ENCODE measurements at regions not wholly inside any gene's neighbourhood (a gene's known extent, or its start where the extent isn't known, plus 50 kb on each side); places are given as distances from the start of the nearest gene placed in this dataset.

- DNase-seq (ENCODE audit: low read depth, low spot score) (no peak), ATAC-seq (no peak)
- ChIA-PET CTCF (no interaction called here), POLR2A (no interaction called here)
- TF ChIP-seq TCF7L2 (IDR thresholded peaks at IDR 0.05; ENCODE audit: low read depth, low read length) (no peak), SIN3A (IDR thresholded peaks at IDR 0.05; ENCODE audit: borderline replicate concordance, insufficient read depth, low read depth, low read length) (no peak), POLR2AphosphoS5 (IDR thresholded peaks at IDR 0.05; ENCODE audit: low read depth, low read length) (no peak)
- TF ChIP-seq, protein P1, sequence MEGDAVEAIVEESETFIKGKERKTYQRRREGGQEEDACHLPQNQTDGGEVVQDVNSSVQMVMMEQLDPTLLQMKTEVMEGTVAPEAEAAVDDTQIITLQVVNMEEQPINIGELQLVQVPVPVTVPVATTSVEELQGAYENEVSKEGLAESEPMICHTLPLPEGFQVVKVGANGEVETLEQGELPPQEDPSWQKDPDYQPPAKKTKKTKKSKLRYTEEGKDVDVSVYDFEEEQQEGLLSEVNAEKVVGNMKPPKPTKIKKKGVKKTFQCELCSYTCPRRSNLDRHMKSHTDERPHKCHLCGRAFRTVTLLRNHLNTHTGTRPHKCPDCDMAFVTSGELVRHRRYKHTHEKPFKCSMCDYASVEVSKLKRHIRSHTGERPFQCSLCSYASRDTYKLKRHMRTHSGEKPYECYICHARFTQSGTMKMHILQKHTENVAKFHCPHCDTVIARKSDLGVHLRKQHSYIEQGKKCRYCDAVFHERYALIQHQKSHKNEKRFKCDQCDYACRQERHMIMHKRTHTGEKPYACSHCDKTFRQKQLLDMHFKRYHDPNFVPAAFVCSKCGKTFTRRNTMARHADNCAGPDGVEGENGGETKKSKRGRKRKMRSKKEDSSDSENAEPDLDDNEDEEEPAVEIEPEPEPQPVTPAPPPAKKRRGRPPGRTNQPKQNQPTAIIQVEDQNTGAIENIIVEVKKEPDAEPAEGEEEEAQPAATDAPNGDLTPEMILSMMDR (IDR thresholded peaks at IDR 0.05) = no peak
- TF ChIP-seq, protein P2, sequence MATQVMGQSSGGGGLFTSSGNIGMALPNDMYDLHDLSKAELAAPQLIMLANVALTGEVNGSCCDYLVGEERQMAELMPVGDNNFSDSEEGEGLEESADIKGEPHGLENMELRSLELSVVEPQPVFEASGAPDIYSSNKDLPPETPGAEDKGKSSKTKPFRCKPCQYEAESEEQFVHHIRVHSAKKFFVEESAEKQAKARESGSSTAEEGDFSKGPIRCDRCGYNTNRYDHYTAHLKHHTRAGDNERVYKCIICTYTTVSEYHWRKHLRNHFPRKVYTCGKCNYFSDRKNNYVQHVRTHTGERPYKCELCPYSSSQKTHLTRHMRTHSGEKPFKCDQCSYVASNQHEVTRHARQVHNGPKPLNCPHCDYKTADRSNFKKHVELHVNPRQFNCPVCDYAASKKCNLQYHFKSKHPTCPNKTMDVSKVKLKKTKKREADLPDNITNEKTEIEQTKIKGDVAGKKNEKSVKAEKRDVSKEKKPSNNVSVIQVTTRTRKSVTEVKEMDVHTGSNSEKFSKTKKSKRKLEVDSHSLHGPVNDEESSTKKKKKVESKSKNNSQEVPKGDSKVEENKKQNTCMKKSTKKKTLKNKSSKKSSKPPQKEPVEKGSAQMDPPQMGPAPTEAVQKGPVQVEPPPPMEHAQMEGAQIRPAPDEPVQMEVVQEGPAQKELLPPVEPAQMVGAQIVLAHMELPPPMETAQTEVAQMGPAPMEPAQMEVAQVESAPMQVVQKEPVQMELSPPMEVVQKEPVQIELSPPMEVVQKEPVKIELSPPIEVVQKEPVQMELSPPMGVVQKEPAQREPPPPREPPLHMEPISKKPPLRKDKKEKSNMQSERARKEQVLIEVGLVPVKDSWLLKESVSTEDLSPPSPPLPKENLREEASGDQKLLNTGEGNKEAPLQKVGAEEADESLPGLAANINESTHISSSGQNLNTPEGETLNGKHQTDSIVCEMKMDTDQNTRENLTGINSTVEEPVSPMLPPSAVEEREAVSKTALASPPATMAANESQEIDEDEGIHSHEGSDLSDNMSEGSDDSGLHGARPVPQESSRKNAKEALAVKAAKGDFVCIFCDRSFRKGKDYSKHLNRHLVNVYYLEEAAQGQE (IDR thresholded peaks at IDR 0.05; ENCODE audit: insufficient read depth in 1 of 2, low read depth in 2 of 2, low read length in 1 of 2) = no peak
- Histone ChIP-seq H3K9me3 (ENCODE audit: control insufficient read depth, insufficient read depth, low read depth, low read length) (no peaks in the 10 kb centered on the region), H3K36me3 (ENCODE audit: control insufficient read depth, insufficient read depth, low read length) (no peaks in the 10 kb centered on the region), H3K27me3 (ENCODE audit: control insufficient read depth, insufficient read depth, low read length) (no peaks in the 10 kb centered on the region), H3K27ac (ENCODE audit: low read length) (no peak overlapping the region), H3K4me1 (ENCODE audit: control insufficient read depth, insufficient read depth, low read length) (no peaks in the 10 kb centered on the region), H3K4me3 (ENCODE audit: low read depth in 2 of 2, low read length in 2 of 2) (no peak overlapping the region)
- BruUV-seq (replicated peaks) = no TSS peak
- intact Hi-C loops (cut with micrococcal nuclease; ENCODE audit: unreplicated experiment) (no loop called here), in situ Hi-C loops (cut with HindIII; ENCODE audit: low pct_unique_long_range_greater_than_20kb, low sequenced_read_pairs) (no loop called here)
These were observed 271.9 kb upstream of the MARCKS start for GRCh38 chr6:113585246-113585645.

DNA sequence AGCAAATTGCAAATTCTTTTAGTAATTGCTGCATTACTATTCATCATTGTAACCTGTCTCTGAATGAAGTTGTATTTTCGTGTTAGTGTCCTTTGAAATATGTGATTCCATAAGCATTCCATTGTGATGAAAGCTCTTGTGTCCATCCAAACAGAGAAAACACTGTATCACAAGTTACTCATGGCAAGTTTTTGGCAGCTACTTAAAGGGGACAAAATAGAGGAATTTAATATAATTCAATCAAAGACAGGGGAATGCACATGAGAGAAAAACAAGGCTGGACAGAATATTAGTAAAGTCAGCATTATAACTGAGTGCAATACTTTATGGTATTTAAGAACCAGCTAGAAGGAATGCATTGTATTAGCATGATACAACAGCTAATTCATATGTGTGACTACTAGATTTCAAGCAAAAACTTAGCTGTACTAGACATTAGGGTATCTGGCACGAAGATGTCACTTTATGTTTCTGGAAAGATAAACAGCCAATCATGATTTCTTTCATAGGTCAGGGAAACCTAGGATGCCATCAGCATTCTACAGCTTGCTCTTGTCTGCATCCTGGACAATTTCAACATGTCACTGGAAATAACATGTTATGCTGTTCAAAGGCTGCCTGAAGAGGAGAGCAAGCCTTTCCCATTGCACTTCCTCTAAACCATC lies 270.6 kb upstream of the MARCKS start:
- Histone ChIP-seq H3K36me3 (ENCODE audit: control insufficient read depth, insufficient read depth, low read length) (no peaks in the 10 kb centered on the region), H3K4me3 (ENCODE audit: low read depth in 2 of 2, low read length in 2 of 2) (no peak overlapping the region), H3K27me3 (ENCODE audit: control insufficient read depth, insufficient read depth, low read length) (no peaks in the 10 kb centered on the region), H3K4me1 (ENCODE audit: control insufficient read depth, insufficient read depth, low read length) (no peaks in the 10 kb centered on the region), H3K9me3 (ENCODE audit: control insufficient read depth, insufficient read depth, low read depth, low read length) (no peaks in the 10 kb centered on the region), H3K27ac (ENCODE audit: low read length) (no peak overlapping the region)
- no TSS peak for BruUV-seq (replicated peaks)
- in situ Hi-C loops (cut with HindIII; ENCODE audit: low pct_unique_long_range_greater_than_20kb, low sequenced_read_pairs) (no loop called here), intact Hi-C loops (cut with micrococcal nuclease; ENCODE audit: unreplicated experiment) (no loop called here)
- TF ChIP-seq POLR2AphosphoS5 (IDR thresholded peaks at IDR 0.05; ENCODE audit: low read depth, low read length) (no peak), SIN3A (IDR thresholded peaks at IDR 0.05; ENCODE audit: borderline replicate concordance, insufficient read depth, low read depth, low read length) (no peak), TCF7L2 (IDR thresholded peaks at IDR 0.05; ENCODE audit: low read depth, low read length) (no peak)
- TF ChIP-seq, protein P1 (IDR thresholded peaks at IDR 0.05) = no peak
- TF ChIP-seq, protein P2 (IDR thresholded peaks at IDR 0.05; ENCODE audit: insufficient read depth in 1 of 2, low read depth in 2 of 2, low read length in 1 of 2) = no peak
- ATAC-seq (no peak), DNase-seq (ENCODE audit: low read depth, low spot score) (no peak)
- CTCF ChIA-PET = no interaction called here
- POLR2A ChIA-PET = no interaction called here
